GM18909 (cell line): ENCODE measurements at regions not wholly inside any gene's neighbourhood (a gene's known extent, or its start where the extent isn't known, plus 50 kb on each side); places are given as distances from the start of the nearest gene placed in this dataset.
"Not testable (repeated sequence)": the region's sequence is repeated elsewhere in the genome, so short reads cannot be mapped to it uniquely, and the experiment has no call there.

Experiments used
- ATAC-seq: cut with Tn5 transposase; IDR thresholded peaks from one replicate; pipeline ENCODE4 v1.9.1; 2021; ENCODE audit warnings: mild to moderate bottlenecking; ENCODE audit not compliant: unreplicated experiment, poor library complexity

- no peak for ATAC-seq
Observed at GRCh38 chr5:87126869-87127268, 140.8 kb upstream of the RASA1 start.

GRCh38 chr5:87127426-87127825, 140.3 kb upstream of the RASA1 start:
- ATAC-seq: no peak

DNA sequence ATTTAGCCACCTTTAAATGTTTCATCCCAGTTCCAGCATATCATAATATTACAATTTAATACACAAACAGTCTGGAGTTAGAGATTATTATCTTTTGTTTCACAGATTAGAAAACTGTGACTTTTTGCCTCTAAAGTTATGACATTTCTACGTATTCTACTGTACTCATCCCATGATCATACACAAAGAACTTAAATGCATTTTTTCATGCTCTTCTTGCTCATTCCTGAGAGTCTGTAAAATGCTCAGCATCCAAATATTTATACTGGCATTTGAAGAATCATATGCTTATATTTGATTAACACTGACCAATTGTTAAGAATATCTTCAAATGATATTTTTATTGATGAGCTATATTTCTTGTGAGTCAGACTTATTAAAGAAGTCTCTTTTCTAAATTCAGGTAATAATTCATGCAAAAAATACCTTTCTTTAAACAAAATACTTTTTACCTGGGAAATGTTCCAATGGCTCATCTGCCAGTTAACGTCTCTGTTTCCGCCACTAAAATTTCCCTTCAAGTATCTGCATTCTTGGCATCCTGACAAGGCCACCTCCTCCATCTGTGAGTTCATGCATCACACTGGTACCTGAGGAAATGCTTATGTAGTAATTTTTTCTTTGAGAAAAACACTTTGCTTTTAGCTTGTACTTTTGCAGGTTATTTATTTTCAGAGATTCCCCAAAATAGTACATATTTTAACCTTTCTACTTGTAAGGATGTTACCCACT, 139.6 kb upstream of the RASA1 start:
- ATAC-seq: no peak

GRCh38 chr5:87129046-87129445, 138.6 kb upstream of the RASA1 start:
- no peak for ATAC-seq

DNA sequence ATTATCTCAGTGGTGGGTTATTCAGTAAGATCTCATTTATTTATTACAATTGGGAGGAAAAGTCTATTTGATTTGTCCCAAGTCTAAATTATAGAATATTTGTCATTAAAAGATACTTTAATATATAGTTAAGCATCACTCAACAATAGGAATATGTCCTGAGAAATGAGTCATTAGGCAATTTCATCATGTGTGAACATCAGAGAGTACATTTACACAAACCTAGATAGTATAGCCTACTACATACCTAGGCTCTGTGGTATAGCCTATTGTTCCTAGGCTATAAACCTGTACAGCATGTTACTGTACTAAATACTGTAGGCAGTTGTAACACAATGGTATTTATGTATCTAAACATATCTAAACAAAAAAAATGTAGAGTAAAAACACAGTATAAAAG, 135.0 kb upstream of the RASA1 start:
- ATAC-seq: no peak

DNA sequence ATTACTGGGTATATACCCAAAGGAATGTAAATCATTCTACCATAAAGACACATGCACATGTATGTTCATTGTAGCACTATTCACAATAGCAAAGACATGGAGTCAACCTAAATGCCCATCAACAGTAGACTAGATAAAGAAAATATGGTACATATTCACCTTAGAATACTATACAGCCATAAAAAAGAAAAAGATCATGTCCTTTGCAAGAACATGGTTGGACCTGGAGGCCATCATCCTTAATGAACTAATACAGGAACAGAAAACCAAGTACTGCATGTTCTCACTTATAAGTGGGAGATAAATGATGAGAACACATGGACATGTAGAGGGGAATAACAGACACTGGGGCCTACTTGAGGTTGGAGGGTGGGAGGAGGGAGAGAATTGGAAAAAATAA, 133.2 kb upstream of the RASA1 start:
- not testable (repeated sequence) for ATAC-seq

GRCh38 chr5:87136096-87136495, 131.6 kb upstream of the RASA1 start:
- no peak for ATAC-seq

- ATAC-seq: no peak
Observed at GRCh38 chr5:87136733-87137132, 130.9 kb upstream of the RASA1 start.

- no peak for ATAC-seq
Observed at GRCh38 chr5:87137283-87137682, 130.4 kb upstream of the RASA1 start.

- no peak for ATAC-seq
Observed at GRCh38 chr5:87138091-87138805, 129.4 kb upstream of the RASA1 start.

DNA sequence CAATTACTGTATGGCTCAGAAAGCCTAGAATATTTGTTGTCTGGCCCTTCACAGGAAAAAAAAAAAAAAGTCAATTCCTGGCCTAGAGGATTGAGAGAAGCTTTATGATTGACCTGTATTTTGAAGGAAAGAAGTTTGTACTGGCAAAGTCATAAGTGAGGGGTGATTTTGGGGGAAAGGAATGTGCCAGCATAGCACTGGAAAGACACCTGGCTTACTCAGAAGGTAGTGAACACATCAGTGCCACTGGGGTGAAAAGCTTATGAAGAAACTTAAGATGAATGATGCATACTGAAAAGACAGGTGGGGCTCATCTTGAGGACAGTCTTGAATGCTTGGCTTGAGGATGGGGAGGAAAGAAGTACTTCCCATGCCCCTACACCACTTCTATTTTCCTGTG, 127.9 kb upstream of the RASA1 start:
- ATAC-seq: no peak

GRCh38 chr5:87141544-87141943, 126.1 kb upstream of the RASA1 start:
- no peak for ATAC-seq

DNA sequence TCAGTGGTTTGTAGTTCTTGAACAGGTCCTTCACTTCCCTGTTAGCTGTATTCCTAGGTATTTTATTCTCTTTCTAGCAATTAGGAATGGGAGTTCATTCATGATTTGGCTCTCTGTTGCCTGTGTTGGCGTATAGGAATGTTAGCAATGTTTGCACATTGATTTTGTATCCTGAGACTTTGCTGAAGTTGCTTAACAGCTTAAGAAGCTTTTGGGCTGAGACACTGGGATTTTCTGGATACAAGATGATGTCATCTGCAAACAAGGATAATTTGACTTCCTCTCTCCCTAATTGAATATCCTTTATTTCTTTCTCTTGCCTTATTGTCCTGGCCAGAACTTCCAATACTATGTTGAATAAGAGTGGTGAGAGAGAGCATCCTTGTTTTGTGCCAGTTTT, 121.8 kb upstream of the RASA1 start:
- ATAC-seq: not testable (repeated sequence)

GRCh38 chr5:87147441-87147840, 120.2 kb upstream of the RASA1 start:
- ATAC-seq: no peak

- no peak for ATAC-seq
Observed at GRCh38 chr5:87150630-87151029, 117.1 kb upstream of the RASA1 start.

GRCh38 chr5:87151547-87151946, 116.1 kb upstream of the RASA1 start:
- ATAC-seq: peak; percentile 59

- no peak for ATAC-seq
Observed at GRCh38 chr5:87152886-87153285, 114.8 kb upstream of the RASA1 start.

DNA sequence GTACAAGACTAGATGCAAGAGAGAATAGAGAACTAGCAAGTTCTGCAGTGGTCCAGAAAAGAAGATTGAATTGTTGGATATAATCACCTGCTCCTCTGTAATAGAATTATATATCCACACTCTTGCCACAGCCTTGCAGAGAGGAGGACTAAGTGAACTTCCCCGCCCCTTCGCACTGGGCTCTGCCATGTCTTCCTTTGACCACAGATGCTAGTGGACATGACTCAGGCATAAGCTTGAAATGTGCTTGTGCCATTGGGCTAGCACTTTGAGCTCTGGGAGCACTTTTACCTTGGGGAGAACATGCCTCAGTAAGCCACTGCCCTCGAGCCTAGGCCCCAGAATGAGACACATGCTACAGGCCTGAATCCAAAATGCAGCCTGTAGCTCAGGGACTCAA, 113.5 kb upstream of the RASA1 start:
- ATAC-seq: no peak

- ATAC-seq: no peak
Observed at GRCh38 chr5:87155106-87155505, 112.6 kb upstream of the RASA1 start.

- no peak for ATAC-seq
Observed at GRCh38 chr5:87156631-87157030, 111.1 kb upstream of the RASA1 start.

- ATAC-seq: no peak
Observed at GRCh38 chr5:87164409-87164808, 103.3 kb upstream of the RASA1 start.
